Skeletal muscle cell (primary cell): ENCODE measurements at regions not wholly inside any gene's neighbourhood (a gene's known extent, or its start where the extent isn't known, plus 50 kb on each side); places are given as distances from the start of the nearest gene placed in this dataset.

Source experiments
- DNase-seq: peaks from one replicate; pipeline ENCODE4 v3.0.0-alpha.2; 2010; ENCODE audit warnings: low read depth
- H3K4me3 ChIP-seq: 2 replicates; pipeline ENCODE4 v1.5.1; 2011; ENCODE audit warnings: low read depth, mild to moderate bottlenecking, control low read depth, low read length, moderate library complexity

DNA sequence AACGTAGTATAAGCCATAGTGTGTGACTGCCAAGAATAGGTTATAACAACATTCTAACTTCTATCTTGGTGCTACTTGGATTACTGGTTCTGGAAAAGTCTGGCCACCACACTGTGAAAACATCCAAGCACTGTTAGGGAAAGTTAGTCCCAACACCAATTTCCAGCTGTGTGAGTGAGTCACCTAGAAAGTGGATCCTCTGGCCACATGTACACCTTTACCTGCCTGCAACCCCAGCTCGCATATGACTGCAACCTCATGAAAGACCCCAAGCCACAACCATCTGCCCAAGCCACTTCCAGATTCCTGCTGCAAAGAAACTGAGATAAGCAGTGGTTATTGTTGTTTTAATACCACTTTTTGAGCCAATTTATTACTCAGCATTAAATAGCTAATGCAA, 404.5 kb downstream of the KCTD12 start:
- no peak for DNase-seq
- no peak overlapping the region for H3K4me3 ChIP-seq

DNA sequence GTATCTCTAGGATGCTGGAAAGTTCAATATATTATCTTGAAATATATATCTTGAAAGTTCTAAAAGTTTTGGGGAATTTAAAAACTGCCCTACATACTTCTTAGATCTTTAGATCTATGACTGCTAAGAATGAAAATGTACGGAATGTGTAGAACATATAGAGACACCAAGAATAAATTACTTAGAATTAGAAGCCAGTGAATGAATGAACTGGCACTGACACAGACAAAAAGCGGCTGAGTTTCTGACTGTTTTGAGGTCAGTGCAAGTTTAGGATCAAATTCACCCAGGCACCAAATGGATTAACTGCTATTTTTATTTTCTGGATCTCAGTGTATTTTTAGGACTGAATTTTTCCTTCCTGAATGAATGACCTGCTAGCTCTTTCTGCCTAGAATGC, 411.2 kb downstream of the KCTD12 start:
- no peak for DNase-seq
- no peak overlapping the region for H3K4me3 ChIP-seq

DNA sequence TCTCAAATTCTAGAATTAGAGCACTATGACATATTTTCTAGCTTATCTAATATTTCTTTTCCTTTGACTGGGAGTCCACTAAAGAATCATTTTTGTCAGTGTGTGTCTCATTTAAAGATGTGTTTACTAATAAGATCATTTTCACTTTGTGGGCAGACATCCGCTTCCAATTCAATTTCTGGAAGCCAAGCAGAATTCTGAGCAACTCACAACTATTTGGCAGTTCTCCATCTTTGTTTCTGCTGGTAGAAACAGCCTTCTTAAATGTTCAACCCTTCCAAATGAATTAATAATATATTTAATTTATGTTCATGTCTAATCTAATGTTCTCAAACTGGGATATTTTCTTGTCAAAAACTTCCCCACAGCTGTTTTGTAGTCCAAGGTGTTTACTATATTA, 411.8 kb downstream of the KCTD12 start:
- H3K4me3 ChIP-seq = no peak overlapping the region
- DNase-seq = no peak

DNA sequence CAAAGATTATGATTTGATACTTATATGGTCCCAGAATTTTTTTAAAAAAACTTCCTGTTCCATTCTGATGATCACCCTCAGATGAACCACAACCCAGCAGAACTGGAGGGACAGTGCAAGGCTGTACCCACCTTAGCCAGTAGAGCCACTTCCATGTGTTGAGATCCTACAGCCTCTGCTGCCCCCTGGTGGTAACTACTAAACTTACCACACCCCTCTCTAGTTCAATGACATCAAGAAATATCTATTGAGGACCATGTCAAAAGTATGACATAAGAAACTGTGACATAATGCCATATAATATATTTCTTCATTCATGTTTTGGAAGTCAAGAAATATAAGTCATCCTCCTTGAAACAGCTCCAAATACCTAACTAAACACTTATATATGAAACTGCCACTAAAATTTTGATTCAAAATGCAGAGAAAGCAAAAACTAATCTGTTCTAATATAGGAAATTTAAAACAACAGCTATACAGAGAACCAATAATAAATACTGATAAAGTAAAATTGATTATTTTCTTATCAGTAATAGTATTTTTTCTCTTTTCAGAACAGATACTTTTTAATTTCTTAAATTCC, 412.6 kb downstream of the KCTD12 start:
- H3K4me3 ChIP-seq = no peak overlapping the region
- DNase-seq = peak; percentile 19

DNA sequence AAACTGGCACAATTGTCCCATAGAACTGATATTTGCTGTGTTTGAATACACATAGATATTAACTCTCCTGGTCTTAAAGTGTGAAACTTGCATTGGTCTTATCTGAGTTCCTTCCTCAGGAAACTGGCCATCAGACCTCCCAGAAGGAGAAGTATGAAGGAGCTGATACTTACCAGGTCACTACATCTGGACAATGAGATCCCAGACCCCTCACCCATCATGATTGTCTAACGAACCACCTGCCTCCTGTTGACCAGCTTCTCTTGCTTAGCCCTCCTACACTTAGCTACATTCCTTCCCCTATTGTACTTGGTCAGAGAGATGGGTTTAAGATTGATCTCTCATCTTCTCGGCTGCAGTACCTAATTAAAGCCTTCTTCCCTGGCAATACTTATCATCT, 413.3 kb downstream of the KCTD12 start:
- DNase-seq = no peak
- no peak overlapping the region for H3K4me3 ChIP-seq

DNA sequence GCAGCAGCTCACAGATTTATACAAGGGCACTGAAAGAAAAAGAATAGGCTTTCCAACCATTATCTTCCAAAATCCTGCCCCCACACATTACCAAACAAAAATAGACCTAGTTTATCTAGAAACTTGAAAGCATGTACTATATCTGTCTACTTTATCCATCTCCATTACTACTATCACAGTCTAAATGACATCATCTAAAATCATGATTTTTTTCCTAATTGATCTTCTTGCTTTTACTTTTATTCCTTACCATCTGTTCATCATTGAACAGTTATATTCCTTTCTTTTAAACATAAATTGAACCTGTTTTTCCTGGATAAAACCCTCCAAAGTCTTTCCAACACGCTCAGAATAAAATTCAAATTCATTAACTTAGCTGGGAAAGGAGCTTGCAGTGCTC, 414.7 kb downstream of the KCTD12 start:
- DNase-seq = no peak
- no peak overlapping the region for H3K4me3 ChIP-seq

DNA sequence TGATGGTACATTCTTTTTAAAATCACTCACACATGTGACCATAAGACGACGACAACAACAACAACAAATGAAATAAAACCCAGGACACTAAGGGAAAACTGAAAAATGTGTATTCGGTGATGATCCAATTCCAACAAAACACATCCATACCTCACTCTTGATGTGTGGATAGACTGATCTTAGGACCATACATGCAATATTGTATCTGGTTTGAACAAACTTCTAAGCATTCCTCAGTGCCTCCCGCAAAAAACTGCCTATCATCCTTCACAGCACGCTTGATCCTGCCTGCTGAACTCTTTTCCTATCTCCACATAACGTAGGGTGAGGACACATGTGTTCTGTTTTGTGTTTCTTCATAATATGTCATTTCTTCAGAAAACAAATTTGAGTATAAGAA, 415.2 kb downstream of the KCTD12 start:
- no peak for DNase-seq
- no peak overlapping the region for H3K4me3 ChIP-seq

DNA sequence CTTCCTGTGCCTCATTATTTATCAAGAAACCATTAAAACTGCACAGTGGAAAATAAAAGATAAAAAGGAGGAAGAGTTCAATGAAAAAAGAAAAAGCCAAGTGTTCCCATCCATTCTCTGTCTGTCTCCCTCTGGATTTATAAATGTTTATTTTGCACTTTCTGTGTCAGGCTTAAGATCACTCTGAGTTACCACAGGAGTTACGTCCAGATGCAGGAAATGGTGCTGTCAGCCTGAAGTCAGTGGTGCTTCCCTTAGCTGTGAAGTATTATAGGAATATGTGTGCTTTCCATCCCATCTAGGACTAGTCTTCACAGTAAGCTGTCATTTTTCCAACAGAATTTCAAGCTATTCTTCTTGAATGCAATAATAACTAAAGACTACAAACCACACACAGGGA, 420.2 kb downstream of the KCTD12 start:
- DNase-seq = no peak
- H3K4me3 ChIP-seq = no peak overlapping the region

DNA sequence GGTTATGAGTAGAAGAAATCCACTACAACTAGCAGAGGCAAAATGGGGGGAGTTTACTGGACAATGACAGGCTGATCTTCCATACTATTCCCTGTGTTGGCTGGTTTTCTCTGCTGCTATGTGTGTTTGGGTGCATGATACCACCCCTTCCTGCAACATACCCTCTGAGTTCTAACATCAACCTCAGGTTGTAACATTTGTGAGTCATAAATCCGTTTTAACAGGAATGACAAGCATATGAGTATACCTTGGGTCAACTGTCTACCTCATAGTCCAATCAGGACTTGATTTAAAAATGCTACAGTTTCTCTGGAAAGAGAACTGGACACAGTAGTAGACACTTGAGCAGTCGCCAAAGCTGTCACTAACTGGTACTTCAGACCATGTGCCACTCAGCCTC, 422.9 kb downstream of the KCTD12 start:
- DNase-seq = no peak
- H3K4me3 ChIP-seq = no peak overlapping the region

DNA sequence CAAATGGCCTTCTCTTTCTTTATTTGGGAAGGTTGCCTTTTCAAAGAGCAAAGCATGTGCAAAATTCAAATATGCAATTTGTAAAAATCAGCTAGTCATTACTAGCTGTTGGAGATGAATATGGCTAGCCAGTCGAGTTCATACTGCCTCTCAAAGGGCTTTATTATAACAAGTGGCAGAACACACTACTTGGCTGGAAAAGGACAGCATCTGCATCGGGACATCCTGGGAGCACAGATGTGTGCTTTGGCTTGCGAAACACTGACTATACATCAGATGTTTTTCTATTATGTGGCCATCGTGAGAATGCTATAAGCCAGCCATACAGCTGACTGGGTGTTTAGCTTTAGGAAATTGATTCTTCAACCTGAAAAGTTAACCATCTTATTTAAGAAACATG, 424.2 kb downstream of the KCTD12 start:
- H3K4me3 ChIP-seq = no peak overlapping the region
- DNase-seq = peak; percentile 11

DNA sequence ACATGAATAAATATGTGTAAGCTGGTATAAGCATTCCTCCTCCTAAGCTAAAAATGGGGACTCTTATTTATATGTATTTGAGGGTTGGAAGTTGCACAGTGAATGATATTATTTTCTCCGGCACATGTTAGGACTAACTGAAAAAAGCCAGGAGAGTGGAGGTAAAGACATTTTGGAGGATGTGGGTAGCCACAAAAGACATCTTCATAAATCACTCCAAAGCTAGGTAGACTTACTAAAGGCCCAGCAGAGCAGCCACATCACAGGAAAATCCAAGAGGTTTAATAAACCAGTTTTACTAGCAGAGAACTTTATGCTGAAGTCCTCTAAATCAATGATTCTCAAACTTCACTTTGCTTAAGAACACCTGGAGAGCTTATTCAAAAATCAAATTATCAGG, 424.7 kb downstream of the KCTD12 start:
- no peak for DNase-seq
- H3K4me3 ChIP-seq = no peak overlapping the region

DNA sequence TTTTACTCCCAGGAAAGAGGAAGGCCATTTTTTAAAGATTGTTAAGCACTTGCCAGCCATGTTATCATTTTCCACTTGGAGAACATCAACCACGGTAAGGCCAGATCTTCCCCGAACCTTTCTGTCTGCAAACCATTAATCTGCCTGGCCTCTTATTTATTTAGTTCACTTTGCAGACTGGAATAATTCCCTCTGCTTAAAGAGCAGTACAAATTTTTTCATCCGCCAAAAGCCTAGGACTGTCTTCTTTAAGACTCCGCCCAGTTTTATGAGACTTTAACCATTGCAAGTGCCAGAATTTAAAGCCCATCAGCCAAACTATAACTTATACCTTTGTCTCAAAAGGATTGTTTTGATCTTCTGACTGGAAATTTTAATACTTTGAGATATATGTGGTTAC, 426.3 kb downstream of the KCTD12 start:
- DNase-seq = no peak
- H3K4me3 ChIP-seq = no peak overlapping the region

DNA sequence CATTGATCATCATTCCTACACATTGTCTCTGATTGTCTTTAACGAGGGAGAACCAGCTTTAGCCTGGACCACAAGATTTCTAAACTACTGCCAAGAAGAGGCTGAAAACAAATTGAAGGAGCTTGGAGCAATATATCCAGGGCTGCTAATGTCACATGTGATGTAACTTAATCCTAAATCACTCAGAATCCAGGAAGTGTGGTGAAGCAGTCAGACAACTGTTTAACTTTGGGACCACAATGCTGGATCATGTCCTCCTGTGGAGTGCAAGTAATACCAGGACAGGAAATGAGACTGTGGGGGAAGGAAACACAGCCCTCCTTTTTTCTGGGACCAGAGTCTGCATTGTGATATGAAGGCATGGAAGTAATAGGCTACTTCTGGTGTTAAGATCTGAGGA, 430.2 kb downstream of the KCTD12 start:
- DNase-seq = peak; percentile 48
- no peak overlapping the region for H3K4me3 ChIP-seq

DNA sequence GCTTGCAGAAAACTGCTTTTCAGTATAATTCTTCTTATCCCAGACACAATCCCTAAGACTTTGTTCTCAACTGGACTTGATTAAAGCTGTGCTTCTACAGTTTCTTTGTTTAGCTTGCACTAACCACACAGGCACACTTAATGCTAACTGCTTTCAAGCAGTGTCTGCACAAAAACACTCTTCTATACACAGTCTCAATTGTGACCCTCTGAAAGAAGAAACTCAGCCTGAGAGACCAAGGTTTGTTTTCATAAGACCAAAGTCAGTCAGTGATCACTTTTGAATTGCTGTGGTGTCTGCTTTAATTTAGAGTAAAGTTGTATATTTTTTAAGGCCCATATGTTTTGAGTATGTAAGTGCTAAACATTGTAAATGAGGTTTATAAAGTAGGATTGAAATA, 431.2 kb downstream of the KCTD12 start:
- H3K4me3 ChIP-seq = no peak overlapping the region
- DNase-seq = no peak

DNA sequence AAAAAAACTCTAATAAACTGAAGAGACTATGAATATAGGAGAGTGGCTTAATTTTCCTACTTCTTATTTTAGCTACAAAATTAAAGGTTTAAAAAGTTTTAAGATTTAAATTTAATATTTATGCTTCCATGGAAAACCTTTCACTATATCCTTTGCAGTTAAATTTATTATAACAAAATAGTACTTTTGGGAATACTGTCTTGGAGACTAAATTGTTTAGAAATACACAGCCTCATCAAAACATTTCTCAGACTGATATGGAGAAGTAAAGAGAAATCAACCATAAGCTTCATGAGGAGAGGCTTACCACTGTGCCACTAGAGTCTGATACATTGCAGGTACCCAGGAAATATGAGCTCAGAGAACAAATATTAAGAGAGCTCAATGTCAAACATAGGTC, 436.5 kb downstream of the KCTD12 start:
- DNase-seq = no peak
- no peak overlapping the region for H3K4me3 ChIP-seq

DNA sequence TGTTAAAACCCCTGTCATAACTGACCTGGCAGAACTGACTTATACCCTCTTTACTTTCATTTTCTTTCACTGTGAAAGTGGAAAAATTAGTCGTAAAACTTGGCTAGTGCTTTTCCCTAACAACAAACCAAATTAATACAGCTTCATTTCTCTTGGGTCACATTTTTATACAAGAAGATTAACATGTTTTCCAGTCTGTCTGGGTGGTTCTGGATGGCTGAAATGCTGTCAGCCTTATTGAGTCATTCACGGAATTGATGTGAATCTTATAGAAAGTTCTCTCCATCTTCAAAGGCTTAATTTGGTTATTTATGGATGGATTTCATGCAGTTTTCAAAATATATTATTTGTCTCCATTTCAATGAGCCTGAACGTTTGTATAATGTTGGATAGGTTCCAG, 440.0 kb downstream of the KCTD12 start:
- no peak for DNase-seq
- H3K4me3 ChIP-seq = no peak overlapping the region

DNA sequence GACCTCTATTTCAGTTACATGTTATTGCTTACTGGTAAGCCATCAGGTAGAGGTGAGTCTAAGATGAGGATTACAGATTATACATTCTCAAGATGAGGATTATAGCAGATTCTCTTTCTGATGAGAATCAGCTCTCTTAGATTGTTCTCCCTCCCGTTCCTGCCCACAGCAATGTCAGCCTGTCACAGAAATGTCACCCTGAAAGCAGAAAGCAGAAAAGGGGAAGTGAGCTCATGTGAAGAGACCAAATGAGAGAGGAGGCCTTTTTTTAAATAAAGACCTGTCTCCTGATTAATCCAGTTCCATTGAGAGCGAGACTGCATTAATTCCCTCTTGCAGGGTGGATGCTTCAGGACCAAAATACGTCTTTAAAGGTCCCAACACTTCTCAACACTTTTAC, 445.6 kb downstream of the KCTD12 start:
- DNase-seq = no peak
- no peak overlapping the region for H3K4me3 ChIP-seq

DNA sequence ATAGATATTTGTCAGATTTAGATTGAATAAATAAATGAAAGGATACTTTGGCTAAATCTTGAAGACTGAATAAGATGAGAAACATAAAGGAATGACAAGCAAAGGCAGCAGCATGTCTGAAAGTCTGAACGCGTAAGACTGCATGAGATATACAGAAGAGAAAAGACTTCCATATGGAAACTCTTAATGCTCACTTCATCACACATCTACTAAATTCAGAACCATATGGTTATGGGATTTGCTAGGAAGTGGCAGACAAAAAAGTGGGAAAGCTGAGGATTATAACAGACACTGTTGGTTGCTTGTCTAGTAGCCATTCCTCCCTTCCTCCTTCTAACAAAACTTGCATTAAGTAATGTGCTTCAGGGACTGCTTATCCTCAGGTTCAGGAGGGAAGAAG, 446.7 kb downstream of the KCTD12 start:
- no peak for DNase-seq
- no peak overlapping the region for H3K4me3 ChIP-seq

DNA sequence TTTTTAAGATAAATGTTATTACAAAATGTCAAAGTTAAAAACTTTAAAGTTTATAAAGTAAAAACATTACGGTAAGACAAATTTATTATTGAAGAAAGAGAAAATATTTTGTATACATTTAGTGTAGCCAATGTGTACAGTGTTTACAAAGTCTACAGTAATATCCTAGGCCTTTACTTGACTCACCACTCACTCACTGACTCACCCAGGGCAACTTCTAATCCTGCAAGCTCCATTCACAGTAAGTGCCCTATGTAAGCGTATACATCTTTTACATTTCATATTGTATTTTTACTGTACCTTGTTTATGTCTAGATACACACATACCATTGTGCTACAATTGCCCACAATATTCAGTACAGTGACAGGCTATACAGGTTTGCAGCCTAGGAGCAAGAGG, 448.2 kb downstream of the KCTD12 start:
- DNase-seq = no peak
- H3K4me3 ChIP-seq = no peak overlapping the region

DNA sequence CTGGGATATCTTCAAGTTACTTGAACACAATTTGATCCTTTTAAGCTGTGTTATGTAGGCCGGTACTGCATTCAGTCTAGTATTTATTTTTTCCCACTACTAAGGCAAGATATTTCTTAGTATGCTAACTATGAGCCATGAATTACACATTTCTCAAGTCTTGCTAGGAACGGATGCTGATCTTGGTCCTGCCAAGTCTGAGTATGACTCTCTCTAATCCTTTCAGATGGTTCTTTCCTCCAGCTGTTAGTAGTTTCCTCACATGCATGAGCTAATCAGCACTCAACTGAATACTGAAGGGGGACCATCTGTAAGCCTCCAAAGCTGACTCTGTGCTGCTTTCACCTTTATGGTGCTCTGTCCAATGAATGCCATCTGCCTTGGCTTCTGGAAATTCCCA, 460.3 kb downstream of the KCTD12 start:
- H3K4me3 ChIP-seq = no peak overlapping the region
- peak; percentile 77 for DNase-seq

DNA sequence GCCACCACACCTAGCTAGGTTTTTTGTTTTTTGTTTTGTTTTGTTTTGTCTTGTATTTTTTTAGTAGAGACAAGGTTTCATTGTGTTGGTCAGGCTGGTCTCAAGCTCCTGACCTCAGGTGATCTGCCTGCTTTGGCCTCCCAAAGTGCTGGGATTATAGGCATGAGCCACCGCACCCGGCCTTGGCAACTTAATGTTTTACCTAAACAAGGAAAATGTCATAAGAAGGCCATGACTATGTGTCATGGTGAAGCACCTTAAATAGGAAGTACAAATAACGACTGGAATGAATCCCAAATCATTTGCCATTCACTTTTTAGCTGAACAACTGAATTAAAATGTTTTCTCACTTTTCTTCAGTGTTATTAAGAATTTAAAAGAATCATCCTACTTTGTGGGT, 465.2 kb downstream of the KCTD12 start:
- no peak overlapping the region for H3K4me3 ChIP-seq
- no peak for DNase-seq

DNA sequence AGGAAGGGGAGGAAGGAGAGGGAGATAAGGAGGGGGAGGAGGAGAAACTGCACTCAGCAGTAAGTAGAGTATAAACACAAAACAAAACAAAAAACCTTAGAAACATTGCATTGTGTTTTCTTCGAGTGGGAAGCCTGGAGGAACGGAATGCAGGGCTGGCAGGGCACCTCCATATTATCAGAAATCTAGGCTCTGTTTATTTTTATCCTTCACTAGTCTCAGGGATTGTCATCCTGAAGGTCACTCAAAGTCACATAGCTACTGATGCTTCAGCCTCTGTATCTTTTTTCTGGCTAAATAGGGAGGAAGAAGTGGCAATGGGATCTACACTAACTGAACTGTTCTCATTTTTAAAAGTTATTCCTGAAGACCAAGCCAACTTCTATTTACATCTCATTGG, 467.8 kb downstream of the KCTD12 start:
- no peak overlapping the region for H3K4me3 ChIP-seq
- no peak for DNase-seq
